CD4-positive, alpha-beta T cell treated with Interleukin-6 at 100 ng/mL for 8 hours (primary cell): ENCODE measurements at regions not wholly inside any gene's neighbourhood (a gene's known extent, or its start where the extent isn't known, plus 50 kb on each side); places are given as distances from the start of the nearest gene placed in this dataset.
A peak's percentile ranks its signal among the peaks of the same experiment; 100 is the strongest.
"Not testable (repeated sequence)": the region's sequence is repeated elsewhere in the genome, so short reads cannot be mapped to it uniquely, and the experiment has no call there.

Experiments used
- DNase-seq: peaks from one replicate; pipeline ENCODE4 v3.0.0-alpha.2; 2020; ENCODE audit warnings: mixed read lengths, low spot score

DNA sequence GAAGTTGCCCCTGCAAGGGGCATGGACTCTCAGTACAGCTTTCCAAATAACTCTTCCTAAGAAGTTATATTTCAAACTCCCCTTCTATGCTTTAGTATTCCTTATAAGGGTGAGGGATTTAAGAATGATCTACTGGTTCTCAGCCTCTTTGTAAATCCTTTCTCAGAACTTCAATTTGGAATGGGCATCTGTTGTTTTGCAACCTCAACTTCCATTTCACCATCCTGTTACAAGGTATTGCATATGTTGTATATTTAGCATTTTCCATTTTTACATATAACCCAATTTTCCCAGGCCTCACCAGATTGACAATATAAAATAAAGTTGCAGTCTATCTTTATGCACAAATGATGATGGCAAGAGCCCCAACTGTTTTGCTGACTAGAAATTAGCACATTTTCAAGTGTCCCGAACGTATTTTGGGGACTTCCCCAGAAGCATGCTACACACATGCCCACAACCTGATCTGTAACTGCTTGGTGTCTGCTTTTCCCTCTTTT lies 154.9 kb upstream of the CARMIL1 start:
- no peak for DNase-seq

DNA sequence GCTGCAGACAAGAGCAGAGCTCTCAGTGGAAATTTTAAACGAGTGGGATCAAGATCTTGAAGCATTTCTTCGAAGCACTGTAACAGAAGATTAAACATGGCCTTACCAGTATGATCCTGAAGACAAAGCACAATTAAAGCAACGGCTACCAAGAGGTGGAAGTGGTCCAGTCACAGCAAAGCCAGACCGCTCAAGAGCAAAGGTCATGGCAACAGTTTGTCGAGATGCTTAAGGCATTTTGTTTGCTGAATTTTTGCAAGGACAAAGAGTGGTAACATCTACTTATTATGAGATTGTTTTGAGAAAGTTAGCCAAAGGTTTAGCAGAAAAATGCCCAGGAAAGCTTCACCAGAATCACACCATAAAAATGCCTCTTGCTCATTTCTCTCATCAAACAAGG lies 153.4 kb upstream of the CARMIL1 start:
- no peak for DNase-seq

- no peak for DNase-seq
Measured at GRCh38 chr6:25127076-25127837, 151.9 kb upstream of the CARMIL1 start.

- no peak for DNase-seq
Measured at GRCh38 chr6:25130518-25130917, 148.7 kb upstream of the CARMIL1 start.

GRCh38 chr6:25132934-25133333 lies 146.2 kb upstream of the CARMIL1 start:
- DNase-seq, result no peak

DNA sequence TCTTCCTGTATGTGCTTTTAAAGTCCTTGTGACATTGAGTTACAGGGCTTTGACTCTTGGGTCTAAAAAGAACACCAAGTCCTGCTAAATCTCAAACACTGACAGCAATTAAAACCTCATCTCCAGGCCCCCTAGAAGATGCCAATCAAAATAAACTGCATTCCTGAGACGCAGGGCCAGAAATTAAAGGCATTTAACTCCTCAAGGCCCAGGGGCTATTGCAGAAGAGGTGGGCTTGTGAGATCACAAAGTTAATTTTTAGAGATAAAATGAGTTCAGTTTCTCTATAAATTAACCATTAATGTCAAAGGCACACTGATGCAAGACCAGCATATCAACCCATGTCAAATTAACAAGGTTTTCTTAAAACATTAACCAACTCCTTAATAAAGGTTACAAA lies 145.6 kb upstream of the CARMIL1 start:
- no peak for DNase-seq

DNA sequence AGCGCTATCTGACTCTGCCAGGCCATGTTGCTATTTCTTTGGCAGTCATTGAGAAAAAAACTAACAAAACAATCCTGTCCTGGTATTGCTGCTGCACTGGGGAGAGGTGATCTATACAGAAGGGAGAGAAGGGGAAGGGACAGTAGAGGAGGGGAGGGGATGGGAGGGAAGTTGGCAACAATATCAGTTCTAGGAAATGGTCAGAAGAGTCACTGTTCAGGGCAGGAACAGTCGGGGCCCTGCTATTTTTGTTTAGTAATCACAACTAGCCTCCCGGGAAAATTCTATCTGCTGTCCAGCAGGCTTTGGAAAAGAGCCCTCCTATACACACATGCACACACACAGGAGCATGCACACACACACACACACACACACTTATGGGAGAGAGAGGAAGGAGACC lies 142.3 kb upstream of the CARMIL1 start:
- peak; percentile 4 for DNase-seq

- DNase-seq, result peak; percentile 29
Measured at GRCh38 chr6:25137480-25137879, 141.7 kb upstream of the CARMIL1 start.

DNA sequence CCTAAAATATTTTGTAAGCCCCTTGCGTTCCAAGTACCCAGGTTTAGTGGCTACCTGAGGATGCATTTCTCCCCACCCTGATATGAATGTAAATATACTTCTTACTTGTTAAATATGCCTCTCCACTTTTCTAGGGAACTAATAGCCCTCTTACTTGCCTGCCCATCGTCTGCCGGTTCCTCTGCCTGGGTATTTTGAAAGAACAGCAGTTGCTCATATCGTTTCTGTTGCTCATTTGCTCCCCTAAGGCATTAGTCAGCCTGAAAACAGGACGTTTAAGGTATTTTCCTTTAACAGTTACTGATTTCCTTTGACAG lies 141.3 kb upstream of the CARMIL1 start:
- DNase-seq, result no peak

GRCh38 chr6:25138233-25138933 lies 140.8 kb upstream of the CARMIL1 start:
- peak; percentile 74 for DNase-seq

DNA sequence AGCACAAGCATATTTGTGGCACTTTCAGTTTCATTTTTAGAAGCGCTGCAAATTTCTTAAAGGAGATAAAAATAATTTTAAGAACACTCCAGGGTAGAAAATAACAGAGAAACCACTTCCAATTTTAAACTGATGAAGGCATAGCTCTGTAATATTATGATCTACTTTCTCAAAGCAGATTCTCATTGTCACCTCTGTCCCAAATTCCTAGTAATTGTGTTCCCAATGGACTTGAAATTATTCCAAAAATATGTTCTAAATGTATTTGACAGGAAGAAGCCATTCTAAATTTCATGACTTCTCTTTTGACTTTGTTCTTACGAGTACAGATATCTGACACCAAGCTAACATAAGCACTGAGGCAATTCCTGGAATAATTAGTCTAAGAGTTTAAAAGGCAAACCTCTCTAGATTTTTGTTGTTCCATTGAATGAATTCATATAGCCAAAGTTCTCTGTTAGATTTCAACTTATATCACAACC lies 140.2 kb upstream of the CARMIL1 start:
- DNase-seq, result no peak

DNA sequence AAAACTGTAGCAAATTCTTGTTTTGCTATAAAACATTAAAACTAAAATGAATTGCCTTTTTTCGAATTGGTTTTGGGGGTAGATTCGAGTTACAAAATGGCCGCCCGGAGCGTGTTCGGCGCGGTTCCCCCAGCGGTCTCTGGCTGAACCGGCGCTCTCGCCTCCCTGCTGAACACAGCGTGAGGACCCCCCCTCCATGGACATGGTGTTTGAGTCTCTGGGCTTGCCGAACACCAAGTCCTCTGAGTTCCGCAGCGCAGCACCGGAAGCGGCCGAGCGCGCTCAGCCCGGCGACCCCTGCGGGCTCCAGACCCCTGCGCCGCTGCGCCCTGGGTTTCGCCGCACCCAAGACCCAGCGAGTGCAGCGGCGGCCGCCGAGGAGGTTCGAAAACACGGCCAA lies 139.6 kb upstream of the CARMIL1 start:
- DNase-seq, result not testable (repeated sequence)

- DNase-seq, result no peak
Measured at GRCh38 chr6:25142506-25142905, 136.7 kb upstream of the CARMIL1 start.

DNA sequence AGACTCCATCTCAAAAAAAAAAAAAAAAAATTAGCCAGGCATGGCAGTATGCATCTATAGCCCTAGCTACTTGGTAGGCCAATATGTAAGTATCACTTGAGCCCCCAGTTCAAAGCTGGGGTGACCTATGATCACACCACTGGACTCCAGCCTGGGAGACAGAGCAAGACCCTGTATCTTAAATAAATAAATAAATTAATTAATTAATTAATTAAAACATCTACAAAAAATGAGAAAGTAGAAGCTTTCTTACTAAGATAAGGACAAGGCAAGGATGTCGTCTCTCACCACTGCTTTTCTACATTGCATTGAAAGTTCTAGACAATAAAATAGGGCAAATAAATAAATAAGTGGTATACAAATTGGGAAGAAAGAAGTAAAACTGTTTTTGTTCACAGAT lies 134.3 kb upstream of the CARMIL1 start:
- DNase-seq, result no peak

DNA sequence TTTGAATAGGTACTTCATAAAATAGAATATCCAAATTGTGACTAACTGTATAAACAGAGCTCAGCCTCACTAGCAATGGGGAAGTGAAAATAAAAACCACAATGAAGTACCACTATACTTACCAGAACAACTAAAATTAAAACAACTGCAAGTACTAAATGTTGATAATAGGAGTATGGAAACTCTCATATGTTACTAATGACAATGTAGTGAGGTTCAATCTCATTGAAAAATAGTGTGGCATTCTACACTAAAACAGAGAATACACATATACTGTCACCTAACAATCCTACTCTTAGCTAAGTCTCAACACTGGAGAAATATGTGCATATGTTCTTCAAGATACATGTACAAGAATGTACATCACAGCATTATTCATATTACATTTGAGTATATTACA lies 132.0 kb upstream of the CARMIL1 start:
- no peak for DNase-seq

- DNase-seq, result no peak
Measured at GRCh38 chr6:25150031-25150430, 129.1 kb upstream of the CARMIL1 start.

- no peak for DNase-seq
Measured at GRCh38 chr6:25150863-25151262, 128.3 kb upstream of the CARMIL1 start.

GRCh38 chr6:25153079-25153478 lies 126.1 kb upstream of the CARMIL1 start:
- DNase-seq, result no peak

DNA sequence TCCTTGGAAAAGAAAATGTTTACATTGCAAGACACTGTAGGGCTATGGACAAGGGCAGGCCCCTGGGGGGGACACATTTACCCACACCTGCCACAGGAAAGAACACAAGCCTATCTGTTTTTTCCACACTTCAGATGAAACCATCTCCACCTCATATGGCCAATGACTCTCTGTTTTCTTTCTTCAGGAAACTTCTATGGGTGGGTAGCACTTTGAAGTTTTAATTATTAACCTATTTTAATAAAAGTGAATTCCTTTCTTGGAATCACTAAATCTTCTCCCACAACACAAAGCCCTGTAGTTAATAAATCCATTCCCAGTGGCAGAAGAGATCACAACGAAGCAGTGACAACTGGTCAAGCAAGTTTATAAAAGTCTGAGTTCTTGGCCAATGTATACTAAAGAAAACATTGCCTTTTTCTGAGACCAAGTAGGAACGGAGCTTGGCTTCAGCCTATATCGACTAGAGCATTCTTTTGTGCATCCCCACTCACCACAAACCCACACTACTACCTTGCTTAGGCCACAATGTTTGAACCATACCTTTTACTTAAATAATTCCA lies 125.1 kb upstream of the CARMIL1 start:
- no peak for DNase-seq

GRCh38 chr6:25155211-25155610 lies 124.0 kb upstream of the CARMIL1 start:
- DNase-seq, result no peak

DNA sequence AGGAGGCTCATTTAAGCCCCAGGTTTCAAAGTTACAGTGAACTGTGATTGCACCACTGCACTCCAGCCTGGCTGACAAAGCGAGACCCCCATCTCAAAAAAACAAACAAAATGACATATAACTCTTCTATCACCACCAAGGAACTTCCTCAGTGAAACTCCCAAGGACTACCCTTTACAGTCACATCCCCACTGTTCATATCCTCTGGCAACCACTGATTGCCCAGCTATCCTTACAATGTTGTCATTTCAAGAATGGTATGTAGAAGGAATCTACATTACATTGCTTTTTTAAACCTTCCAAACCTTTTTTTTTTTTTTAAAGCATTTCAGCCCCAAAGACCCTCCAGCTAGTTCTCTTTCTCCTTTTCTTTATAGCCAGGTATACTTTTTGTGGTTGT lies 123.1 kb upstream of the CARMIL1 start:
- no peak for DNase-seq

DNA sequence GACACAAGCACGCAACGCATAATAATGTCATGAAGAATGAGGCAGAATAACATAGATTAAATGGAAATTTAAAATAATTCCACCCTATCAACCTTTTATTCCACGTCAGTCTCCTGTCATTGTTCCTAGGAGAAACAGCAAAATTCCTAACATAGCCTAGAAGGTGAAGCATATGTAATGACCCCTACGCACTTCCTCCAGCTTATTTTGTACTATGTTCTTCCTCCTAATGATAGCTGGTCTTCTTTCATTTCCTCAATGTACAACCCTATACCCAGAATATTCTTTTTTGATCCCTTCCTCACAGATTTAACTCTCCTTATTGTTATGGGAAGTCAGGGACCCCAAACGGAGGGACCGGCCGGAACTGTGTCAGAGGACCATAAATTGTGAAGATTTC lies 122.0 kb upstream of the CARMIL1 start:
- no peak for DNase-seq

GRCh38 chr6:25157842-25158241 lies 121.3 kb upstream of the CARMIL1 start:
- DNase-seq, result no peak
